A673 (cell line): ENCODE measurements at regions not wholly inside any gene's neighbourhood (a gene's known extent, or its start where the extent isn't known, plus 50 kb on each side); places are given as distances from the start of the nearest gene placed in this dataset.

Source experiments
- EZH2 ChIP-seq: fragments of 200-600 bp; sonication (generic); IDR thresholded peaks from 2 replicates; pipeline ENCODE4 v1.6.1; 2017; ENCODE audit warnings: borderline replicate concordance, low read depth, mild to moderate bottlenecking, mixed read lengths, antibody characterized with exemption, low read length; ENCODE audit not compliant: poor library complexity, severe bottlenecking
- TF ChIP-seq, protein P1 (sequence below): fragments of 300-800, 200-600 bp; sonication (generic); conservative IDR thresholded peaks from 2 replicates; pipeline ENCODE4 v1.5.1; 2017; ENCODE audit warnings: low read depth, mild to moderate bottlenecking, antibody characterized with exemption, low read length, moderate library complexity, mixed read lengths

DNA sequence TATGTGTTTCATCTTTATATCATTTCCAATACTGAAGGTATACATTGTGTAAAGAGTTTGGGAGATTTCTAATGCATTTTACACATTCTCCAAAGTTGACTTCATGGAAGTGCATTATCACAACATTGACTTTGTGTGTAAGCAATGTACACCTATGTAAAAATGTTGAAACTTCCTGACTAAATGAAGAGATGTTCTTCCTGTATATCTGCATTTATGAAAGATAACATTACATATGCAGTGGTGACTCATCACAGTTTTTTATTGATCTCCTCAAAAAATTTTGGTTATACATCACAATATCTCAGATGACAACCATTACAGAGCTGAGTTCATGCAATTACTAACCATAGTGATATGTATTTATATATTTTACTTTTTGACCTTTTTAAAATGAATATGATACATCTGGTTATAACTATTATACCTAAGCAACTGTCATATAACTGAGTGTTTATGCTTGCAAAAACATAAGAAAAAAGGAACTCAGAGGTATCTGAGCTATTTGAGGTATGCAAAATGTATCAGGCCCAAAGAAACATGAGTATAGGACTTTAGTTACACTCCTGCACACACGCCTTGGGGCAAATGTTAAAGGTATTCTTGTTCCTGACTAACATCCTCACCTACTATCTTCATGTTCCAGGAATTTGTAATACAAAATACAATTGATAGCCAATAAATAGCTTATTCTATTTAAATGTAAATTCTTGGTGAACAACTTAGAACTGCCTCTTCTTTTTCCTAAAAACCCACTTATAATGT lies 88.2 kb upstream of the OLFM3 start:
- TF ChIP-seq, protein P1, sequence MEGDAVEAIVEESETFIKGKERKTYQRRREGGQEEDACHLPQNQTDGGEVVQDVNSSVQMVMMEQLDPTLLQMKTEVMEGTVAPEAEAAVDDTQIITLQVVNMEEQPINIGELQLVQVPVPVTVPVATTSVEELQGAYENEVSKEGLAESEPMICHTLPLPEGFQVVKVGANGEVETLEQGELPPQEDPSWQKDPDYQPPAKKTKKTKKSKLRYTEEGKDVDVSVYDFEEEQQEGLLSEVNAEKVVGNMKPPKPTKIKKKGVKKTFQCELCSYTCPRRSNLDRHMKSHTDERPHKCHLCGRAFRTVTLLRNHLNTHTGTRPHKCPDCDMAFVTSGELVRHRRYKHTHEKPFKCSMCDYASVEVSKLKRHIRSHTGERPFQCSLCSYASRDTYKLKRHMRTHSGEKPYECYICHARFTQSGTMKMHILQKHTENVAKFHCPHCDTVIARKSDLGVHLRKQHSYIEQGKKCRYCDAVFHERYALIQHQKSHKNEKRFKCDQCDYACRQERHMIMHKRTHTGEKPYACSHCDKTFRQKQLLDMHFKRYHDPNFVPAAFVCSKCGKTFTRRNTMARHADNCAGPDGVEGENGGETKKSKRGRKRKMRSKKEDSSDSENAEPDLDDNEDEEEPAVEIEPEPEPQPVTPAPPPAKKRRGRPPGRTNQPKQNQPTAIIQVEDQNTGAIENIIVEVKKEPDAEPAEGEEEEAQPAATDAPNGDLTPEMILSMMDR, result no peak
- TF ChIP-seq EZH2, result no peak
